GM18499 (cell line): ENCODE measurements at regions not wholly inside any gene's neighbourhood (a gene's known extent, or its start where the extent isn't known, plus 50 kb on each side); places are given as distances from the start of the nearest gene placed in this dataset.
"Not testable (repeated sequence)": the region's sequence is repeated elsewhere in the genome, so short reads cannot be mapped to it uniquely, and the experiment has no call there.

Source experiments
- ATAC-seq: cut with Tn5 transposase; IDR thresholded peaks from one replicate; pipeline ENCODE4 v1.9.1; 2021; ENCODE audit warnings: moderate number of reproducible peaks; ENCODE audit not compliant: insufficient read depth, unreplicated experiment

GRCh38 chr1:232426801-232427200 lies 203.1 kb downstream of the SIPA1L2 start:
- ATAC-seq = no peak

GRCh38 chr1:232425421-232425820 lies 204.5 kb downstream of the SIPA1L2 start:
- ATAC-seq = no peak

- no peak for ATAC-seq
Observed at GRCh38 chr1:232423591-232423990, 206.3 kb downstream of the SIPA1L2 start.

GRCh38 chr1:232422898-232423297 lies 207.0 kb downstream of the SIPA1L2 start:
- ATAC-seq = no peak

GRCh38 chr1:232422098-232422497 lies 207.8 kb downstream of the SIPA1L2 start:
- ATAC-seq = no peak

- no peak for ATAC-seq
Observed at GRCh38 chr1:232421143-232421796, 208.7 kb downstream of the SIPA1L2 start.

GRCh38 chr1:232417636-232418248 lies 212.2 kb downstream of the SIPA1L2 start:
- no peak for ATAC-seq

GRCh38 chr1:232416026-232416568 lies 213.8 kb downstream of the SIPA1L2 start:
- ATAC-seq = no peak

- ATAC-seq = not testable (repeated sequence)
Observed at GRCh38 chr1:232415481-232415880, 214.5 kb downstream of the SIPA1L2 start.

GRCh38 chr1:232414100-232414499 lies 215.8 kb downstream of the SIPA1L2 start:
- ATAC-seq = no peak

GRCh38 chr1:232413674-232414073 lies 216.3 kb downstream of the SIPA1L2 start:
- ATAC-seq = no peak

GRCh38 chr1:232409584-232409983 lies 220.3 kb downstream of the SIPA1L2 start:
- ATAC-seq = no peak

- ATAC-seq = no peak
Observed at GRCh38 chr1:232407120-232407519, 222.8 kb downstream of the SIPA1L2 start.

- no peak for ATAC-seq
Observed at GRCh38 chr1:232405781-232406180, 224.2 kb downstream of the SIPA1L2 start.

GRCh38 chr1:232404981-232405731 lies 224.8 kb downstream of the SIPA1L2 start:
- no peak for ATAC-seq

- ATAC-seq = no peak
Observed at GRCh38 chr1:232404227-232404626, 225.7 kb downstream of the SIPA1L2 start.

GRCh38 chr1:232403017-232403714 lies 226.8 kb downstream of the SIPA1L2 start:
- ATAC-seq = no peak

- ATAC-seq = no peak
Observed at GRCh38 chr1:232398823-232399222, 231.1 kb downstream of the SIPA1L2 start.

GRCh38 chr1:232393444-232394146 lies 236.3 kb downstream of the SIPA1L2 start:
- ATAC-seq = no peak

GRCh38 chr1:232393010-232393409 lies 236.9 kb downstream of the SIPA1L2 start:
- ATAC-seq = no peak
